Activated CD4-positive, alpha-beta T cell treated with anti-CD3 and anti-CD28 coated beads for 36 hours (primary cell): ENCODE measurements at regions not wholly inside any gene's neighbourhood (a gene's known extent, or its start where the extent isn't known, plus 50 kb on each side); places are given as distances from the start of the nearest gene placed in this dataset.

Experiments
- ATAC-seq: fragments of 200-7000 bp; cut with Tn5 transposase; one replicate; pipeline ENCODE4 v1.10.0; 2021; ENCODE audit warnings: mild to moderate bottlenecking, moderate library complexity
- CTCF ChIA-PET: fragments of 350-600 bp; sonication (Branson Sonifier 250); formaldehyde crosslinking; loops from one replicate; lab custom pipeline; 2021; ENCODE audit warnings: antibody characterized with exemption; lab: Charles Lee
- POLR2A ChIA-PET: fragments of 350-600 bp; sonication (Branson Sonifier 250); formaldehyde crosslinking; loops from one replicate; lab custom pipeline; 2021; ENCODE audit warnings: antibody characterized with exemption, inconsistent platforms; lab: Charles Lee
- DNase-seq: peaks from one replicate; pipeline ENCODE4 v3.0.0-alpha.2; 2020
- H3K27ac Mint-ChIP-seq: one replicate; pipeline ENCODE4 v1.8.0; 2021; ENCODE audit warnings: mixed read lengths
- H3K27me3 Mint-ChIP-seq: one replicate; pipeline ENCODE4 v1.8.0; 2021; ENCODE audit warnings: mixed read lengths
- H3K36me3 Mint-ChIP-seq: one replicate; pipeline ENCODE4 v1.8.0; 2021; ENCODE audit warnings: low read depth, mixed read lengths
- H3K4me1 Mint-ChIP-seq: one replicate; pipeline ENCODE4 v1.8.0; 2021; ENCODE audit warnings: mixed read lengths
- H3K4me3 Mint-ChIP-seq: one replicate; pipeline ENCODE4 v1.8.0; 2021; ENCODE audit warnings: mild to moderate bottlenecking, moderate library complexity, mixed read lengths
- H3K9me3 Mint-ChIP-seq: one replicate; pipeline ENCODE4 v1.8.0; 2021; ENCODE audit warnings: low read depth, mixed read lengths
- intact Hi-C, 2 experiments: fragments of 100-400 bp; cut with DNase I in 1 of 2; cut with micrococcal nuclease in 1 of 2; formaldehyde crosslinking; loops; one replicate each; pipeline versions ENCODE4 v1.14.2 to v1.15.1; 2022 to 2024; cut with DNase I, micrococcal nuclease

DNA sequence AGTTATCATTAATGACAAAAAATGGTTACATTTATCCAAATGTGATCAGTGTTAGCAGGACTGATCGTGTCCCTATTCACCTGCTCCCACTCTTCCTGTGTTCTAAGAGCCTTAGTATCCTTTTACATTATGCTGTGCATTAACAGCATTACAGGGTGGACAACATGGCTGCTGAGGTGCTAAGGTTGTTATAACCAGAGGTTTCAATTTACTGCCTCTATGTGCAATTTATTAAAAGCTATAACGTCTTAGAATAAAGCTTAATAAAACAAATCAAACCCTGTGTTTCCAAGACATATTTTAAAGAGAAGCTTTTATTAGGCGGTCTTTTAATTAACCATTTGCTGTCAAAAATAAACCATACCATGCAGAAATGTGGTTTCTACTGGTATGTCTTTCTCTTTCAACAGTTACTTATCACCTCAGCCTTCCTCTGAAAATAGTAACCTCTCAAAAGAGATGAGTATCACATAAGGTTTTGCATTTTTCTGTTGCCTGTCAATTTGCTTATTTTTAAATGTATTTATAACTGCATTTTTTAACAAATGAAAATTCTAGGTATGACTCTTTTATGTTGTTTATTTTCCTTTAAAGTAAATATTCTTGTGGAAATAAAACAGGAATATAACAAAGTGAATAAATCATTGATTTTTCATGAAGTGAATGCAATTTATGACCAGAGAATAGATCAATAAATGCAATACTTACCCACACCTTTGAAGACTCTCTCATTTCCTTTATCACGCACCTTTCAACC lies 849.8 kb upstream of the SORCS1 start:
- Mint-ChIP-seq H3K36me3 (no peaks in the 10 kb centered on the region), H3K4me1 (no peaks in the 10 kb centered on the region), H3K4me3 (no peak overlapping the region), H3K9me3 (peaks cover 17% of the 10 kb centered on the region), H3K27ac (no peak overlapping the region), H3K27me3 (no peaks in the 10 kb centered on the region)
- CTCF ChIA-PET = no interaction called here
- DNase-seq (no peak), ATAC-seq (no peak)
- POLR2A ChIA-PET = no interaction called here
- intact Hi-C loops = no loop called here

DNA sequence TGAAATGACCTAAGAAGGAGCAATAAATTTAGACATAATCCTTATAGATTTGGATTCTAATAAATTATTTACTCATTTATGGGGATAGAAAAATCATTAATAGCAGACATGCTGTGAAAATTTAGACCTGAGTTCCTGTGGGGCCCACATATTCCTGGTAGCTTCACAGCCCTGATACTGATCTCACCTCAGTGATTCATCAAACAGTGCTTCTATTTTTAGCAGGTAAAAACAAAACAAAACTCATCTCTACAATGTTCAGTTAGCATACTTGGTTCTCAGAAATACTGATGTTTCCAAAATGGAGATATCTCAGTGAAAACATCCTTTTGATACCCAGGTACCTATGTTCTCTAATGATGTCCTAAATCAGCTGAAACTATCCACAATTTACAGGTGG lies 841.1 kb upstream of the SORCS1 start:
- no peak for DNase-seq
- no peaks in the 10 kb centered on the region for H3K4me1 Mint-ChIP-seq
- peaks cover 17% of the 10 kb centered on the region for H3K9me3 Mint-ChIP-seq
- H3K27ac Mint-ChIP-seq = no peak overlapping the region
- intact Hi-C loops = no loop called here
- ChIA-PET CTCF (no interaction called here), POLR2A (no interaction called here)
- ATAC-seq = no peak
- no peaks in the 10 kb centered on the region for H3K36me3 Mint-ChIP-seq
- H3K4me3 Mint-ChIP-seq = no peak overlapping the region
- H3K27me3 Mint-ChIP-seq = no peaks in the 10 kb centered on the region

DNA sequence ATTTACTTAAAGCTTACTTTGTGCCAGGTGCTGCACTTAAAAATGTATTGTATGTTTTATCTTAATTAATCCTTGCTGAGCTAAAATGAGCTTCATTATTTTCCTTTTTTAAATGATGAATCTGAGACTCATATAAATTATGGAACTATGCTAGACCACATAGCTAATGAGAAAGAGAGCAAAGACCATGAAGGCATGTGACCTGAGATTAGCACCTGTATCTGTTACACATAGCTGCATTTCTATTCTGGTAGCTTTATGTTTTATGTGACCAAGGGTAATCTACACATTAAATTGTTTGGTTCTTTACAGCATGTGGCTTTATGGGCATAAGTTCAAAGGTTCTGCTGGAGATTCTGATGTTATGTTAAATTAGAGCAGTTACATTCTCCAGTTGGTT lies 839.1 kb upstream of the SORCS1 start:
- no peak for DNase-seq
- CTCF ChIA-PET = interaction anchor here (0.6 kb wide), 1 partner anchor 195 kb away, joined by 3 read pairs; no protein-coding TSS in a partner anchor
- H3K36me3 Mint-ChIP-seq = no peaks in the 10 kb centered on the region

DNA sequence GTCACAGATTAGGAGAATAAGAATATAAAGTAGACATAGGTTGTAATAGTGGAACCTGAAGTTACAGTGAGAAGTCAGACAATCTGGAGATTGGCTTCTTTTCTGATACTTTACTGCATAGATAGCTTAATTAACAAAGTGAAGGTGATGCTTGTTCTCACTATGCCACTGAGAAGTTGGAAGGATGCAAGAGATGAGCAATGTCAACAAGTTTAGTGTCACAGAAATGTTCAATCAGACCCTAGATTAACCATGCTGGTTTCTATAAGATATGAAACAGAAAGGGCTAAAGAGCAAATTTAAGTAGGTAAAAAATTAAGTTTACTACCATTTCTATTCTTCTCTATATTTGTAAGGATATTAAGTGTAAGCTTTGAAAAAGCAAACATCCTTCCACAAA lies 838.6 kb upstream of the SORCS1 start:
- CTCF ChIA-PET = interaction anchor here (0.6 kb wide), 1 partner anchor 195 kb away, joined by 3 read pairs; no protein-coding TSS in a partner anchor
- POLR2A ChIA-PET = no interaction called here
- H3K27ac Mint-ChIP-seq = no peak overlapping the region
- peaks cover 6% of the 10 kb centered on the region for H3K9me3 Mint-ChIP-seq
- no peak for DNase-seq
- H3K27me3 Mint-ChIP-seq = no peaks in the 10 kb centered on the region
- no peak overlapping the region for H3K4me3 Mint-ChIP-seq
- no peaks in the 10 kb centered on the region for H3K36me3 Mint-ChIP-seq
- ATAC-seq = no peak
- H3K4me1 Mint-ChIP-seq = no peaks in the 10 kb centered on the region
- intact Hi-C loops = no loop called here

More for the DNA sequence above, 839.1 kb upstream of the SORCS1 start:
- POLR2A ChIA-PET = no interaction called here
- Mint-ChIP-seq H3K9me3 (peaks cover 10% of the 10 kb centered on the region), H3K27ac (no peak overlapping the region), H3K27me3 (no peaks in the 10 kb centered on the region), H3K4me3 (no peak overlapping the region), H3K4me1 (no peaks in the 10 kb centered on the region)
- intact Hi-C loops = no loop called here
- ATAC-seq = no peak

DNA sequence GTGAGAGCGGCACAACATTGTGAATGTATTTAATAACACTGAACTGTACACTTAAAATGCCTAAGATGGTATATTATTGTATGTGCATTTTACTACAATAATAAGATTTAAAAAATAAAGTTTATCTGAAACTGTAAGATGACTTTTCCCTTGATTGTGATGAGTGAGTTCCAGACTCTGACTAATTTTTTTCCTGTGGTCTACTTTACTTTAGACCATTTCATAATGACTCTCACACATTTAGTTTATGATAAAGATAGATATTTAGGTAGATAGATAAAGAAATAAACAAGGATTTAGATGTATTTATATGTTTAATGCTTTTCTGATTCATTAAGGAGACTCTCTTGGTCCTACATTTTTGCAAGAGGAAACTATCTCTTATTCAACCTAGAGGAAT lies 835.9 kb upstream of the SORCS1 start:
- H3K36me3 Mint-ChIP-seq = no peaks in the 10 kb centered on the region
- CTCF ChIA-PET = no interaction called here
- no peaks in the 10 kb centered on the region for H3K4me1 Mint-ChIP-seq
- no peaks in the 10 kb centered on the region for H3K27me3 Mint-ChIP-seq
- DNase-seq = no peak
- H3K9me3 Mint-ChIP-seq = peaks cover 3% of the 10 kb centered on the region
- POLR2A ChIA-PET = no interaction called here
- H3K4me3 Mint-ChIP-seq = no peak overlapping the region
- no peak for ATAC-seq
- intact Hi-C loops = no loop called here
- no peak overlapping the region for H3K27ac Mint-ChIP-seq

DNA sequence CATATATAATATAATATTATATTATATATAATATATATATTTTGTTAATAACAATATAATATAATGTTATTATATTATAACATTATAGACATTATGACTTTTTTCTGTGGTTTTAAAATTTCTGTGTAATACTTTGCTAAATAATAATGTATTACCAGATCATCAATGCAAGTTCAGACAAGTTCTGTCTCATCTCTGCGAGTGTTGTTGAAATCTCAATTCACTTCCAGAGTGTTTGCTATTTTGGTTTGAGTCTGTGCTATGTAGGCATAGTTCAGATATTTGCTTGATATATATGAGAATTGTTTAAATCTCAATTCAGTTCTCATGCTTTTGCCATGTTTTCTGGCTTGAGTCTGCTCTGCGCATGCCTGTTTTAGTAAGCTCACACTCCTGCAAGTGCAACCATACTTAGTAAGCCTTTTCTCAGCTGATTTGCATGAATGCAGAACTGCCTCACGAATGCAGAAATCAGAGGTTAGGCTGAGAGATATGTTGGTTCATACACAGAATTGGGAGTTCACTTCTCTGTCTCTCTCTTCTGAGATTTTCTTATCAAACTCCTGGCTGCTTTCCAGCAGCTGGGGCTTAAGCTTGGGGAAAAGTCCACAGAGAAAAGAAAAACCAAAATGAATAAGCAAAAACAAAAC lies 830.2 kb upstream of the SORCS1 start:
- Mint-ChIP-seq H3K4me3 (no peak overlapping the region), H3K36me3 (no peaks in the 10 kb centered on the region), H3K9me3 (peaks cover 3% of the 10 kb centered on the region), H3K4me1 (no peaks in the 10 kb centered on the region), H3K27ac (no peak overlapping the region), H3K27me3 (no peaks in the 10 kb centered on the region)
- POLR2A ChIA-PET = interaction anchor here (0.7 kb wide), 1 partner anchor 150 kb away, joined by 5 read pairs; no protein-coding TSS in a partner anchor
- intact Hi-C loops = no loop called here
- DNase-seq (no peak), ATAC-seq (no peak)
- CTCF ChIA-PET = no interaction called here

DNA sequence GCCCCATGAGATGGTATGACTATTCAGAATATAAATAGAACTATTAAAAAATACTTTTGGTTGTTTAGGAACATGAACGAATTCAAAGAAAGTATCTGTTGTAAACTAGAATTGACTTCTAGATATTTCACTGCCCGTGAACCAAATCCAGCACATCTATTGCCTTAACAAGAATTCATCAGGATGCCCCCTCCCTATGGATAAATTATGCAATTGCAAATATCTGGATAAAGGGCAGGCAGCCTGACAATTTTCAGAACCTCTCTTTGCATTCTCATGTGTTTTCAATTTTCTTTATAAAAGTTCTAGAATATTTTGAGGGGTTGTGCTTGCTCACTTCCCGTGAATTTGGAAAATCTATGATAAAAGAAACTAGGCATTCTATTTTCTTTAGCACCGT lies 822.1 kb upstream of the SORCS1 start:
- Mint-ChIP-seq H3K27me3 (no peaks in the 10 kb centered on the region), H3K4me1 (no peaks in the 10 kb centered on the region), H3K27ac (no peak overlapping the region), H3K9me3 (peaks cover 1% of the 10 kb centered on the region), H3K4me3 (no peak overlapping the region), H3K36me3 (no peaks in the 10 kb centered on the region)
- ATAC-seq (no peak), DNase-seq (no peak)
- POLR2A ChIA-PET = no interaction called here
- CTCF ChIA-PET = no interaction called here
- intact Hi-C loops = no loop called here

DNA sequence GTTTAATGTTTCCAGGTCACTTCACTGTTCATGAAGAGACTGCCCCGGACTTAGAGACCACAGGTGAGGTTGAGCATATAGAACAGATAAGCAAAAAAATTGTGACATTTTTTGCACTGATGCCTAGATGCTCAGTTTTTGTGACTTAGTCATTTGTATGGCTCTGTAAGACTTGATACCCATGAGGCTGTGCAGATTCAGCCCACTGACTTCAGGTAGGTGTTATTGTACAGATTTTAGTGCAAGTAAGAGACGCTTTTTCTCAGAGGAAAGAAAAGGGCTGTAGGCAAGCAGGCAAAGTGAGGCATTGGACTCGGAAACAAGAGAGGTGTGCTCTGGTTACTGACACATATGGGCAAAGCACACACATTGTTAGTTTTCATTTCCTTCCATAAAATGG lies 820.1 kb upstream of the SORCS1 start:
- H3K36me3 Mint-ChIP-seq = no peaks in the 10 kb centered on the region
- H3K4me3 Mint-ChIP-seq = no peak overlapping the region
- intact Hi-C loops = no loop called here
- no peaks in the 10 kb centered on the region for H3K27me3 Mint-ChIP-seq
- H3K27ac Mint-ChIP-seq = no peak overlapping the region
- POLR2A ChIA-PET = no interaction called here
- H3K9me3 Mint-ChIP-seq = peaks cover 1% of the 10 kb centered on the region
- ATAC-seq (no peak), DNase-seq (no peak)
- no peaks in the 10 kb centered on the region for H3K4me1 Mint-ChIP-seq
- CTCF ChIA-PET = no interaction called here

DNA sequence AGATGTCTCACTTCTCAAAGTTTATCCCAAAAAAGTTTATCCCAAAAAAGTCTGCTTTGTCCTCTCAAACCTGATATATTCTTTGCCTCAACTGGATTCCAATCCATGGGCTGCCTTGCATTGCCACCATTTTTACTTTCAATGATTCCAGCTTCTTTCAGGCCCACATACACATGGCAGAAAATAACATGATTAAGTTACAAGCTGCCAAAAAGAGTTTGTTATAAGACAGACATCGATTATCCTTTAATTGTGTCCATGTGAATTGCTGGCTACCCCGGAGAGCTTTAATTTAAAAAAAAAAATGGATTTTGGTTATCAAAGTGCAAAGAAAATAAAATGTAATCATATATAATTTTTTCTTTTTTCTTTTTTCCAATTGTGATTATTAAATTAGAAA lies 819.6 kb upstream of the SORCS1 start:
- Mint-ChIP-seq H3K27ac (no peak overlapping the region), H3K36me3 (no peaks in the 10 kb centered on the region), H3K4me3 (no peak overlapping the region), H3K27me3 (no peaks in the 10 kb centered on the region), H3K4me1 (no peaks in the 10 kb centered on the region), H3K9me3 (peaks cover 1% of the 10 kb centered on the region)
- DNase-seq = no peak
- no peak for ATAC-seq
- intact Hi-C loops = no loop called here
- POLR2A ChIA-PET = no interaction called here
- CTCF ChIA-PET = no interaction called here

DNA sequence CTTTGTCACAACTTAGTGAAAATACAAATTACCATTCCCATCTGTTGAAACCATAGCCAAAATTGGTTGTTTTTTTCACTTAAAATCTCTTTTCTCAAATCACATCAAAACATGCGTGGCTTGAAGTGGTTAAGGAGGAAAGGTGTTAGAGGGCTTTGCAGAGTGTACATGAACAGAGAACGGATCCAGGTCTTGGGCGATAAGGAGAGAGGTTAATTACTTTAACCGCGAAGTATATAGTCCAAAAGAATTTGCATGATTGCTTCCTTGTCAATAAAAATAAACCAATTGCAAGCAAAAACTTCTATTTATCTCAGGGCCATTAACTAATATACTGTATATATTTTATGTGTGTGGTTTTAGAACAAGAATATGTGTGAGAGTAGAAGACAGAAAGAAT lies 813.9 kb upstream of the SORCS1 start:
- ATAC-seq (no peak), DNase-seq (no peak)
- intact Hi-C loops = no loop called here
- Mint-ChIP-seq H3K36me3 (no peaks in the 10 kb centered on the region), H3K27me3 (no peaks in the 10 kb centered on the region), H3K4me1 (no peaks in the 10 kb centered on the region), H3K9me3 (peaks cover 13% of the 10 kb centered on the region), H3K27ac (no peak overlapping the region), H3K4me3 (no peak overlapping the region)
- ChIA-PET CTCF (no interaction called here), POLR2A (no interaction called here)

DNA sequence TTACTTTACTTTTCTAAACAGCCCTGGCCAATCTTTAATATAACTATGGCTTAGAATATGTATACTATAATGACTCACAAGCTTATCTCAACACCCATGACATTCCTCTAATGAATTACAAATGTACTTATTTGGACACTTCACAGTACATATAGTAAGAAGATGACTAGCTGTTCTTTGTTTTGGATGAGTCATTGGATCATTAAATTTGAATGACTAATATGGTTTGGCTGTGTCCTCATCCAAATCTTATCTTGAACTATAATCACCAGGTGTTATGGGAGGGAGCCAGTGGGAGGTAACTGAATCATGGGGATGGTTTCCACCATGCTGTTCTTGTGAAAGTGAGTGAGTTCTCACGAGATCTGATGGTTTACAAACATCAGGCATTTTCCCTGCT lies 807.5 kb upstream of the SORCS1 start:
- ChIA-PET POLR2A (no interaction called here), CTCF (no interaction called here)
- ATAC-seq (peak; percentile 19), DNase-seq (no peak)
- no peak overlapping the region for H3K27ac Mint-ChIP-seq
- no peaks in the 10 kb centered on the region for H3K4me1 Mint-ChIP-seq
- H3K27me3 Mint-ChIP-seq = no peaks in the 10 kb centered on the region
- peaks cover 16% of the 10 kb centered on the region for H3K9me3 Mint-ChIP-seq
- H3K4me3 Mint-ChIP-seq = no peak overlapping the region
- H3K36me3 Mint-ChIP-seq = no peaks in the 10 kb centered on the region
- intact Hi-C loops = no loop called here

DNA sequence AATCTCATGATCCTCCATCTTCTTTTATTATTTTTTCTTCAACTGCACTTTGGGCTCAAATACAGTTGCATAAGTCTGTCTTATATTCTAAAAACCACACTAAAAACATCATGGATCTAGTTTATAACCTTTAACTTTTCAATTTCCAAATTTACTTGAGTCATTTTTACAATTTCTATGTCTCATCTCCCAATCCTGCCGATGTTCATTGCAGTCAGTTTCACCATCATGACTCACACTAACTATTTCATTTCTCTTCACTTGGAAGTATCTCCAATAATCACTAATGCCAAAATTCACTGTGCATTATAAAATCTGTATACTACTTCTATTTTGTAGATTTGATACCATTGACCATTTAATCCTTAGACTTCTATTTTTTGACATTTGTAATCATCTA lies 806.9 kb upstream of the SORCS1 start:
- Mint-ChIP-seq H3K4me1 (no peaks in the 10 kb centered on the region), H3K4me3 (no peak overlapping the region), H3K9me3 (peaks cover 15% of the 10 kb centered on the region), H3K27ac (no peak overlapping the region), H3K36me3 (no peaks in the 10 kb centered on the region), H3K27me3 (no peaks in the 10 kb centered on the region)
- CTCF ChIA-PET = no interaction called here
- no peak for DNase-seq
- intact Hi-C loops = no loop called here
- no peak for ATAC-seq
- POLR2A ChIA-PET = no interaction called here
